Epithelial cell of prostate (primary cell): ENCODE measurements at regions not wholly inside any gene's neighbourhood (a gene's known extent, or its start where the extent isn't known, plus 50 kb on each side); places are given as distances from the start of the nearest gene placed in this dataset.
A peak's percentile ranks its signal among the peaks of the same experiment; 100 is the strongest.

Experiments used
- DNase-seq: peaks from one replicate; pipeline ENCODE4 v3.0.0-alpha.2; 2011; ENCODE audit warnings: low read depth, low spot score
- H3K27ac ChIP-seq: fragments of 450-650 bp; 2 replicates; pipeline ENCODE4 v1.5.1; 2017; ENCODE audit warnings: mild to moderate bottlenecking

- no peak for DNase-seq
- H3K27ac ChIP-seq: no peak overlapping the region
These were observed 86.1 kb upstream of the CD83 start for GRCh38 chr6:14031516-14031915.

GRCh38 chr6:14035071-14035847 is 82.3 kb upstream of the CD83 start:
- no peak for DNase-seq

GRCh38 chr6:14035874-14036273 is 81.7 kb upstream of the CD83 start:
- H3K27ac ChIP-seq: no peak overlapping the region

More at GRCh38 chr6:14035071-14035847, 82.3 kb upstream of the CD83 start:
- H3K27ac ChIP-seq: no peak overlapping the region

GRCh38 chr6:14036911-14037310 is 80.7 kb upstream of the CD83 start:
- H3K27ac ChIP-seq: no peak overlapping the region
- no peak for DNase-seq

More at GRCh38 chr6:14035874-14036273, 81.7 kb upstream of the CD83 start:
- no peak for DNase-seq

GRCh38 chr6:14037402-14038277 is 79.9 kb upstream of the CD83 start:
- no peak for DNase-seq
- no peak overlapping the region for H3K27ac ChIP-seq

GRCh38 chr6:14038467-14039437 is 78.8 kb upstream of the CD83 start:
- H3K27ac ChIP-seq: no peak overlapping the region
- DNase-seq: no peak

- H3K27ac ChIP-seq: no peak overlapping the region
- DNase-seq: no peak
These were observed 77.5 kb upstream of the CD83 start for GRCh38 chr6:14040042-14040441.

GRCh38 chr6:14046476-14047068 is 71.0 kb upstream of the CD83 start:
- no peak for DNase-seq
- H3K27ac ChIP-seq: no peak overlapping the region

GRCh38 chr6:14047151-14047740 is 70.3 kb upstream of the CD83 start:
- H3K27ac ChIP-seq: no peak overlapping the region
- no peak for DNase-seq

- no peak overlapping the region for H3K27ac ChIP-seq
- no peak for DNase-seq
These were observed 68.7 kb upstream of the CD83 start for GRCh38 chr6:14048837-14049236.

- DNase-seq: no peak
- no peak overlapping the region for H3K27ac ChIP-seq
These were observed 66.2 kb upstream of the CD83 start for GRCh38 chr6:14051355-14051754.

- no peak overlapping the region for H3K27ac ChIP-seq
- DNase-seq: no peak
These were observed 63.8 kb upstream of the CD83 start for GRCh38 chr6:14053811-14054210.

GRCh38 chr6:14055541-14055940 is 62.0 kb upstream of the CD83 start:
- H3K27ac ChIP-seq: peak overlapping the region; percentile 31
- no peak for DNase-seq

- DNase-seq: no peak
- no peak overlapping the region for H3K27ac ChIP-seq
These were observed 59.4 kb upstream of the CD83 start for GRCh38 chr6:14058029-14058695.

- H3K27ac ChIP-seq: no peak overlapping the region
- DNase-seq: no peak
These were observed 58.8 kb upstream of the CD83 start for GRCh38 chr6:14058735-14059134.

- H3K27ac ChIP-seq: peak overlapping the region; percentile 9
- no peak for DNase-seq
These were observed 57.7 kb upstream of the CD83 start for GRCh38 chr6:14059791-14060436.

GRCh38 chr6:14060971-14061370 is 56.6 kb upstream of the CD83 start:
- DNase-seq: no peak
- no peak overlapping the region for H3K27ac ChIP-seq

- DNase-seq: no peak
- no peak overlapping the region for H3K27ac ChIP-seq
These were observed 55.9 kb upstream of the CD83 start for GRCh38 chr6:14061643-14062042.
